HepG2 (cell line): ENCODE measurements at regions not wholly inside any gene's neighbourhood (a gene's known extent, or its start where the extent isn't known, plus 50 kb on each side); places are given as distances from the start of the nearest gene placed in this dataset.

Experiments used
- CEBPB ChIP-seq: IDR thresholded peaks from 2 replicates; pipeline ENCODE4 v1.6.1; 2011; ENCODE audit warnings: low read depth, low read length, improper control_type of control experiment, borderline replicate concordance
- HOXA7 ChIP-seq: sonication (generic); formaldehyde crosslinking; IDR thresholded peaks from 2 replicates; pipeline ENCODE4 v1.8.1; 2022; ENCODE audit warnings: mild to moderate bottlenecking, missing genetic modification reagents, moderate library complexity
- NCOA2 ChIP-seq: sonication (generic); formaldehyde crosslinking; IDR thresholded peaks from 2 replicates; pipeline ENCODE4 v1.8.0; 2022; ENCODE audit warnings: inconsistent platforms
- TAF1 ChIP-seq: sonication (generic); formaldehyde crosslinking; IDR thresholded peaks from 2 replicates; pipeline ENCODE4 v1.4.0; 2020; ENCODE audit warnings: missing genetic modification reagents
- TF ChIP-seq, protein P1 (sequence below): sonication (generic); formaldehyde crosslinking; IDR thresholded peaks from 2 replicates; pipeline ENCODE4 v1.4.0; 2020; ENCODE audit warnings: missing genetic modification reagents, borderline replicate concordance
- TF ChIP-seq, protein P2 (sequence below): sonication (generic); formaldehyde crosslinking; IDR thresholded peaks from 2 replicates; pipeline ENCODE4 v1.5.0; 2020; ENCODE audit warnings: mild to moderate bottlenecking, missing genetic modification reagents, moderate library complexity

DNA sequence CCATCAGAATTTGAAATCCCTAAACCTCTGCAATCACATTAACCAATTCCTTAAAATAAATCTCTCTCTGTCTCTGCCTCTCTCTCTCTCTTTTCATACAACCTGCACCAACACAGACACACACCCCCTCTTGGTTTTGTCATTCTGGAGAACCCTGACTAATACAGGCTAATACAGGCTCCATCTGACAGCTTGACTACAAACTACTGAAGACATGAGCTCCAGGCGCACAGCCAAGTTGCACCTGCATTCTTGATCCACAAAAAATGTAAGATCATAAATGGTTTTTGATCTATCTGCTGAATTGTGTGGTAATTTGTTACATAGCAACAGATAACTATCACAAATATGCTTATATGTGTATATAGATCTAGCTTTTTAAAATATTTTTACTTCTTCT, 2414.2 kb downstream of the PCDH7 start:
- TF ChIP-seq, protein P1, sequence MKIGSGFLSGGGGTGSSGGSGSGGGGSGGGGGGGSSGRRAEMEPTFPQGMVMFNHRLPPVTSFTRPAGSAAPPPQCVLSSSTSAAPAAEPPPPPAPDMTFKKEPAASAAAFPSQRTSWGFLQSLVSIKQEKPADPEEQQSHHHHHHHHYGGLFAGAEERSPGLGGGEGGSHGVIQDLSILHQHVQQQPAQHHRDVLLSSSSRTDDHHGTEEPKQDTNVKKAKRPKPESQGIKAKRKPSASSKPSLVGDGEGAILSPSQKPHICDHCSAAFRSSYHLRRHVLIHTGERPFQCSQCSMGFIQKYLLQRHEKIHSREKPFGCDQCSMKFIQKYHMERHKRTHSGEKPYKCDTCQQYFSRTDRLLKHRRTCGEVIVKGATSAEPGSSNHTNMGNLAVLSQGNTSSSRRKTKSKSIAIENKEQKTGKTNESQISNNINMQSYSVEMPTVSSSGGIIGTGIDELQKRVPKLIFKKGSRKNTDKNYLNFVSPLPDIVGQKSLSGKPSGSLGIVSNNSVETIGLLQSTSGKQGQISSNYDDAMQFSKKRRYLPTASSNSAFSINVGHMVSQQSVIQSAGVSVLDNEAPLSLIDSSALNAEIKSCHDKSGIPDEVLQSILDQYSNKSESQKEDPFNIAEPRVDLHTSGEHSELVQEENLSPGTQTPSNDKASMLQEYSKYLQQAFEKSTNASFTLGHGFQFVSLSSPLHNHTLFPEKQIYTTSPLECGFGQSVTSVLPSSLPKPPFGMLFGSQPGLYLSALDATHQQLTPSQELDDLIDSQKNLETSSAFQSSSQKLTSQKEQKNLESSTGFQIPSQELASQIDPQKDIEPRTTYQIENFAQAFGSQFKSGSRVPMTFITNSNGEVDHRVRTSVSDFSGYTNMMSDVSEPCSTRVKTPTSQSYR (CRISPR knock-in tag) = no peak
- TF ChIP-seq, protein P2, sequence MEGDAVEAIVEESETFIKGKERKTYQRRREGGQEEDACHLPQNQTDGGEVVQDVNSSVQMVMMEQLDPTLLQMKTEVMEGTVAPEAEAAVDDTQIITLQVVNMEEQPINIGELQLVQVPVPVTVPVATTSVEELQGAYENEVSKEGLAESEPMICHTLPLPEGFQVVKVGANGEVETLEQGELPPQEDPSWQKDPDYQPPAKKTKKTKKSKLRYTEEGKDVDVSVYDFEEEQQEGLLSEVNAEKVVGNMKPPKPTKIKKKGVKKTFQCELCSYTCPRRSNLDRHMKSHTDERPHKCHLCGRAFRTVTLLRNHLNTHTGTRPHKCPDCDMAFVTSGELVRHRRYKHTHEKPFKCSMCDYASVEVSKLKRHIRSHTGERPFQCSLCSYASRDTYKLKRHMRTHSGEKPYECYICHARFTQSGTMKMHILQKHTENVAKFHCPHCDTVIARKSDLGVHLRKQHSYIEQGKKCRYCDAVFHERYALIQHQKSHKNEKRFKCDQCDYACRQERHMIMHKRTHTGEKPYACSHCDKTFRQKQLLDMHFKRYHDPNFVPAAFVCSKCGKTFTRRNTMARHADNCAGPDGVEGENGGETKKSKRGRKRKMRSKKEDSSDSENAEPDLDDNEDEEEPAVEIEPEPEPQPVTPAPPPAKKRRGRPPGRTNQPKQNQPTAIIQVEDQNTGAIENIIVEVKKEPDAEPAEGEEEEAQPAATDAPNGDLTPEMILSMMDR (CRISPR knock-in tag) = no peak
- no peak for TF ChIP-seq NCOA2 (CRISPR knock-in tag)
- TF ChIP-seq HOXA7 = no peak
- TF ChIP-seq TAF1 (CRISPR knock-in tag) = no peak
- TF ChIP-seq CEBPB = no peak
